ENCODE measurements at regions not wholly inside any gene's neighbourhood (a gene's known extent, or its start where the extent isn't known, plus 50 kb on each side); places are given as distances from the start of the nearest gene placed in this dataset.

DNA sequence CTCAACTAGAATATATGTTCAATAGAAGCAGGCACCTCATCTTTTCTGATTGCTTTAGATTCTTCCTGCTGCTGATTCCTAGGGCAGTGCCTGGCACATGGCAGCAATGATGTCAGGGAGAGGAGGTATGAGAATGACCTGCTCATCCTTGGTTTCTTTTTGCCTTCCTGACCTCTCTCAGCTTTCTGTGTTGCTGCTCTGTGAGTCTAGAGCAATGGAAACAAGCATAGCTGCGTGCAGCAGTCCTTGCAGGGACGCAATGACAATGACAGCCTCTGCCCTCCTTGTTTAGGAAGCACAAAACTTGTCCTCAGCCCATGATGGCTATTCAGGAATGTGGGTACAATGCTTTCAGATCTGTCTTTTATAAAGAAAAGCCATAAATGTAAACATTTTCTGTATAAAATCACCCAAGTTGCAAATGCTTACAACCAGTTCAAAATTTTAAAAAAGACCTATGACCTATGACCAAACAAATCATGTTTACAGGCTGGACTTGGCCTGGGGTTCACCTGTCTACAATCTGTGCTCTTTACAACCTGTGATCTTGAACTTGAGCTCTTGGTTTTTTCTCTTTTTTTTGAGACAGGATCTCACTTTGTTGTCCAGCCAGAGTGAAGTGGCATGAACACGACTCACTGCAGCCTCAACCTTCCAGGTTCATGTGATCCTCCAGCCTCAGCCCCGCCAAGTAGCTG lies 549.4 kb upstream of the ATP2B1 start:
- no peak for DNase-seq (ENCODE audit: low read depth)

DNA sequence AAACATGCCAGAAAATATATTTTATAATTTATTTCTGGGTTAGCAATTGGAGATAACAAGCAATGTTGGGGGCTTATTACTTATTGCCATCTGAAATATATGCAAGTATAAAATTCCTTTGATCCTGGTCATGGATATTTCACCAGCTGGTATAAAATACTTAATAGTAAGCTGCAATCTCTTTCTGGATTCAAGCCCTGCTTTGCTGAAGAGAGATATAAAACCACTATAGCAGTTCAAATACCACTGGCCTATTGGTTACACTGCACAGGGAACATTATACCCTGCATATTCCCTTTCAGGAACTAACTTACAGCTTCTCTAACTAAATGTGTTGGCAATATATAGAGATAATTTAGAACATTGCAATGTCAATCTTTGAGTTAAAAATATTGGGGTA lies 546.2 kb upstream of the ATP2B1 start:
- no peak for DNase-seq (ENCODE audit: low read depth)

DNA sequence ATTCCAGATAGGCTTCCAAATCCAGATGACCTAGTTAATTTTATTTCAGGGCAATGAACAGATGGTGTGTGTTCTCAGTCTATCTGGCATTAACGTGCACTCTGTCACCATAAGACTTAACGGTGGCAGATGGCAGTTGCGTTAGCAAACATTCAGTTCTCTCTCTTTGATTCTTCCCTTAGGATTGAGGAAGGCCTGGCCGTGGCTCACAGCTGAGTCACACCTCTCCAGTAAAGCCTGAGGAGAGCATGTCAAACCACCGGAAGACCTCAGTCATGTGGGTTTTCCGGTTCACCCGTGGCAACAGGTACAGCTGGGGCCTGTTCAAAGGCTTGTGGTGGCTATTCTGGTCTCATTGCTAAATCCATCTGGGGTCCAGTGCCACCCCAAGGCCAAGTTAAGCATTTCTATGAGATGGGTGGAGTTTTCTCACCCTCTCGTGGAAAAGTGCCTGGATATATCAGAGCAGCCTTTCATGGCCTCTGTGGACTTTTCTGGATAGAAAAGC lies 545.1 kb upstream of the ATP2B1 start:
- peak; percentile 8 for DNase-seq (ENCODE audit: low read depth)

DNA sequence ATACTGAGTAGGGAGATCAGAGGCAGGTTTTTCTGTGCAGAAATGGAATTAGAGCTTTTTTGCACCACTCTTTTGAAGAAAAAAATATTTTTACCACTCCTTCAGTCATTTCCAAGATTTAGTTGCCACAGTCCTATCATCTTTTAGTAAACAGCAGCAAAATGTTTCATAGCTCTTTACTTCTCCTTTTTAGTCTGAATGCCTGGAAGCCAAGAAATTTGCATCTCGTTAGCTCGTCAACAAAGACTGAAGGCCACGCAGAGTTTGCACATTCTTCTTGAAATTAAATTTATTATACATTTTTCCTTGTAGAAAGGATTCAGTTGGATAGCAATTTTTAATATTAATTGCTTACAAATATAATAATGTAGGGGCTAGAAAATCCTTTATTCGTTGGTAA lies 544.5 kb upstream of the ATP2B1 start:
- no peak for DNase-seq (ENCODE audit: low read depth)

DNA sequence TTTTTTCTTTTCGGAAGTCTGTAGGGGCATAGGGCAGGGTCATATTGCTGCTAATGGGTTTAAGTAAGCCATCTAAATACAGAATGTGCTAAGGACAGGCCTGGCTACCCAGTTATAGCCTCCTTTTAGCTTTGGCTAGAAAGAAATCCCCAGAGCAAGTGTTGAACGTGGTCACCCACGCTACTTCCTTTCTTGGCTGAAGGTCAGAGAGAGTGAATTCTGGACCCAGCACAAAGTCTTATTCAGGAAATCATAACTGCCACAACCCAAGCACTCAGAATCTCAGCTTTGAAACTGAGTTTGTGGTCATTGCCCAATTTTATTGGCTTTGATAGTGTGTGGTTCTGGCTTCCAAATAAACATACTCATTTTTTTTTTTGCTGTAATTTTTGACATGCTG lies 542.1 kb upstream of the ATP2B1 start:
- DNase-seq (ENCODE audit: low read depth): no peak

DNA sequence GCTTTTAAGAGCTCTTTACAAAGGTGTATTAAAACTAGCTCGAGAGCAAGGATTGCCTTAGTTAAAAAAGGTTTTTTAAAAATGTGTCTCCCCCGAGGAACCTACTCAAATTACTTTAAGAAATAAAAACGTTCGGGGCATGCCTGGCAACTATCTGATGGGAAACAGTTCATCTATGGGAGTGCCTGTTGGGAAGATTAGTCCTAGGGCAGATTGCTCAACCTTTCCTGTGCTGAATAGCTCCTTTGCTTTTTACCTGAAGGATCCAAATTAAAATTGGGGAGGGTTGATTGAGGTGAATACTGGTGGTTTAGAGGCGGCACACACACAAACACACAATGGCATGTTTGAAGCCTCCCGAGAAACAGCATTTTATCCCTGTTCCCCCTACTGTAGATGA lies 541.4 kb upstream of the ATP2B1 start:
- no peak for DNase-seq (ENCODE audit: low read depth)

DNA sequence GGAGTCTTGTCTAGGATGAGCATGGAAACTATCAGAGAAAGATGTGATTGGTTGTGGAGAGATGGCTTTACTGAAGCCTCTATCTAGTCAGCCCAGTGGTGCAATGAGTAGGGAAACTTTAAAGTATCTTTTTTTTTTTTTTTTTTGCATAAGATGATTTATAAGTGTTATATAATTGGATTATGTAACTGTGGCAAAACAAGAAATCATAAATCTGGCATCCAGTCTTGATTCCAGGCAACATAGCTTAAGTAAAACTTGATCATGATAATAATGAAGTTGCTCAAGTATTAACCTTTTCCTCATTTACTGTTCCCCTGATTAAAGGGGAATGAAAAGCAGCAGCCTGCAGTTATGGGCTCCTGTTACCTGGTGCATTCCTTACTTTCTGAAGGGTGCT lies 538.0 kb upstream of the ATP2B1 start:
- no peak for DNase-seq (ENCODE audit: low read depth)

DNA sequence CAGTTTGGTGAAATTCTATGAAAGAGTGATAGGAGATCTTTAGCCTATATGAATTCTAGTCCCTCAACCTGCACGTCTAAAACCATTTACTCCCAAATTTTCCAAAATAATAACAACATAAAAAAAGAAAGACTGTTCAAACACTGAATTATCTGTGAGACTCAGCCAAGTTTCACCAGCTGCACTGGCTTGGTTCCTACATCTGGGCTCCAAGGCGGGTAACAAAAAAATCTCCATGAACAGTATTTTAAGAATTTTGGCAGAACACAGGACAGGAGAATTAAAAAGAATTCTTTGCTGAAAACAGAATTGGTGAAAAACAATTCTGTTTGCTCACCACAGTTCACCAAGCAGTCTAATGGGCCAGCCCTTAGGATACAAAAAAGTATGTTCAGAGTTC lies 536.8 kb upstream of the ATP2B1 start:
- no peak for DNase-seq (ENCODE audit: low read depth)

DNA sequence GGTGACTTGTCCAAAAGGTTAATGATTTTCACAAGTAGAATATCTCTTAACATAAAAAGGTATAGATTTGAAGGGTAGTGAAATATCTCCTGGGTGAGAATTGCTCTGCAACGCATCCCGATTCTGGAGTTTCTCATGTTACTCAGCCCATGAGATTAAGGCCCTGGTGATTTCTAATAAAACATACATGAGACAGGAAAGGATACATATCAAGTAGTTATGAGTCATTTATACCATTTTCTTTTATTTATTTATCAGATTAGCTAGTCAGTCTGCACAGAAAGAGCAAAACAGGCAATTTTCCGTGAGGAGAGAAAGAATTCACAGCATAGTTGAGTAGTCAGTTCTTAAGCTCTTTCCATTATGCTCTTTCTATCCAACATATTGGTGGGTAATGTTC lies 535.6 kb upstream of the ATP2B1 start:
- no peak for DNase-seq (ENCODE audit: low read depth)

DNA sequence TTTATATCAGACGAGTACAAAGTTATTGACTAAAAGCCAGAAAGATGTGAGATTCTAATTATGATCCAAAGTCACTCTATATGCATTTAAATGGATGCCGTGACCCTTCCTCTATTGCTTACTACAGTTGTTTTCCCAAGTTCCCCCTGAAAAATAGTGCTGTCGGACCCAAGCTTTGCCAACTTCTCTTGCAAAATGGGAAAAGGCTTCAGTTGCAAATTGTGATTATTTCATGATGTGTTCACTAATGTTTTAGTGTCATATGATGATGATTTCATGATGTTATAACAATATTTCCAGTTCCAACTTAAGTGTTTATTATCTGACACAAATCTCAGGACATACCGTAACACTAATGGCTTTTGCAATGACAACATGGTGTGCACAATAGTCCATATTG lies 534.6 kb upstream of the ATP2B1 start:
- DNase-seq (ENCODE audit: low read depth): no peak

DNA sequence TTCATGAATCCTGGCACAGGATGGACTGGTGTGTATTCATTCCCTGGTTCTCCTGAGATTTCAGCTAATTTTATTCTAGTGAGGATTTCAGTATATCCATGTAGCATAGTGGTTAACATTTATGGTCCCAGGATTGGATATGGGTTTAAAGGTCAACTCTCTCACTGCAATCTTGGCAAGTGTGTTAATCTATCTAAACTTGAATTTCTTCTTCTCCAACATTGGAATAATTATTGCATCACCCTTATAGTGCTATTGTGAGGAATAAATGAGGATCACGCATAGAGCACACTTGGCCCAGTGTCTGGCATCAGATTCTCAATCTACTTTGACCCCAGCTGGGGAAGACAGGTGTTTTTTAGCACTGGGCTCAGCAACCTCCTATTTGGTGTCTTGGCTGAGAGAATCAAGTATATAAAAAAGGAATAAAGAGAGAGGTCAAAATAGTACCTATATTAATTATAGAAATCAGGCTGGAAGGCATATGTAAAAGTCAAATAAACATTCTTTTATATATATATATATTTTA lies 531.2 kb upstream of the ATP2B1 start:
- DNase-seq (ENCODE audit: low read depth): no peak

DNA sequence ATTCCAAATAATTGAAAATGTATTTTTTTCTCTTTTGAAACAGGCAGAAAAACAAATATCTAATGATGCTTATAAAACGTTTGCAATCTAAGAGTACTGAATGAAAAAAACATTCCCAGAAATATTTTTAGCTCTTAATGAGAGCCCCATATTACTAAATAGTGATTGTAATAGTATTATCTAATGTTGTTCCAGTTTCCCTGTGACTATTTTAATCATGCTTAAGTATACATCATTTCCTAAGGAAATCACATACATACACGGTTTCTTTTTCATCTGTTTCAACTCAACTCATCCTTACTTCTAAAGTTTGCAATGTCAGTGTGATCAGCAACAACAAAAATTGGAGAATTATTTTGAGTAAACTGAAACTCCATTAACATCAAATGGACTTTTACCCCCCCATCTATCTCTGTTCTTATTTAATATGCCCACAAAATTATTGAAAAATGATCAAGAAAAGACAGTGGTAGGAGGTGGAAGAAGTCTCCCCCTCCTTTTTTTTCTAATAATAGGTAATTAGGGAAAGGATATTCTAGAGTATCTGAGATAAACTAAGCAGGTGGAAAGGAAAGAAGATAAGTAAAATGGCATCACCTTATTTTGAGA lies 530.1 kb upstream of the ATP2B1 start:
- no peak for DNase-seq (ENCODE audit: low read depth)

DNA sequence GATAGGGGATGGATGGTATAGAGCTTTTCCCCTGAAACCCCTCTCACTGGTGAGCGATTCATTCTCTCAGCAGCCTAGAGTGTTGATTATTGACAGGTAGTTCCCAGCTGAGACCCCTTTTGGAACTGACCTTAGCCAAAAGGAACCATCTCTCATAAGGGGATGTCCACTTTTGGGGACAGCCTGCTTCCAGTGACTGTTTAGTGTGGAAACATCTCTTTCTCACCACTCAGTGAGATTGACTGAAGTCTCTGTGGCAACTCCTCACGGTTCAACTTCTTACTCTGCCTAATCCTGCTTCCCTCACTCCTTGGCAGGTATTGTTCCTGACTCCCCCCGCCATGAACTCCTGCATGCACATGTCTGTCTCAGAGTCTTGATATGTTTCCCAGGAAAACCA lies 529.2 kb upstream of the ATP2B1 start:
- no peak for DNase-seq (ENCODE audit: low read depth)

DNA sequence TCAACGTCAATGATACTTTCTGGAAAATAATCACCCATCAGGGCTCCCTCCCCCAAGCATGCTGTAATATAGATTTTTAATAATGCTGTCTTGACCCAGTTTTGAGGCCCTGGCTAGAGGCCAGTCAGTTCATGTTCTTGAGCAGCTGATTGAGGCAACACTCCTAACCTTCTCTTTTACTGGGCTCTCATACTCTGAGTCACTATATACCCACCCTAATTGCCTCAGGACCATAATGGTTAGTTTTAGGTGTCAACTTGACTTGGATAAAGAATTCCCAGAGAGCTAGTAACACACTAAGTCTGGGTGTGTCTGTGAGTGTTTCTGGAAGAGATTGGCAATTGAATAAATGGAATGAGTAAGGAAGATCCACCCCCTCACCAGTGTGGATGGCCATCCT lies 527.0 kb upstream of the ATP2B1 start:
- DNase-seq (ENCODE audit: low read depth): no peak

DNA sequence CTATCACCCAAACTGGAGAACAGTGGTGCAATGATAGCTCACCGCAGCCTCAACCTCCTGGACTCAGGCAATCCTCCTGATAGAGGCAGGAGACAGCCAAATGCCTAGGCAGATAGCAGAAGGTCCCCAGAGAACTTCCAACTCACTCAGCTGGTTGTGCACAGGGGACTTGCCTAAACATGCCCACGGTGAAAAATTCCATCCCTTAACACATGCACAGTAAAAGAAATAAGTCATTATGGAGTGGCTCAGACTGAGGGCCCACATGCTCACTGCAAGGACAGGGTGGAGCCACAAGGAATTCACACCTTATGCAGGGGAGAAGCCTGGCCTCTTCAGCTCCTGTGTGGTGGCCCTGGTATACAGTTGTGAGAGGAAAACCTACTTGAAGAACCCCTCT lies 525.8 kb upstream of the ATP2B1 start:
- DNase-seq (ENCODE audit: low read depth): no peak

DNA sequence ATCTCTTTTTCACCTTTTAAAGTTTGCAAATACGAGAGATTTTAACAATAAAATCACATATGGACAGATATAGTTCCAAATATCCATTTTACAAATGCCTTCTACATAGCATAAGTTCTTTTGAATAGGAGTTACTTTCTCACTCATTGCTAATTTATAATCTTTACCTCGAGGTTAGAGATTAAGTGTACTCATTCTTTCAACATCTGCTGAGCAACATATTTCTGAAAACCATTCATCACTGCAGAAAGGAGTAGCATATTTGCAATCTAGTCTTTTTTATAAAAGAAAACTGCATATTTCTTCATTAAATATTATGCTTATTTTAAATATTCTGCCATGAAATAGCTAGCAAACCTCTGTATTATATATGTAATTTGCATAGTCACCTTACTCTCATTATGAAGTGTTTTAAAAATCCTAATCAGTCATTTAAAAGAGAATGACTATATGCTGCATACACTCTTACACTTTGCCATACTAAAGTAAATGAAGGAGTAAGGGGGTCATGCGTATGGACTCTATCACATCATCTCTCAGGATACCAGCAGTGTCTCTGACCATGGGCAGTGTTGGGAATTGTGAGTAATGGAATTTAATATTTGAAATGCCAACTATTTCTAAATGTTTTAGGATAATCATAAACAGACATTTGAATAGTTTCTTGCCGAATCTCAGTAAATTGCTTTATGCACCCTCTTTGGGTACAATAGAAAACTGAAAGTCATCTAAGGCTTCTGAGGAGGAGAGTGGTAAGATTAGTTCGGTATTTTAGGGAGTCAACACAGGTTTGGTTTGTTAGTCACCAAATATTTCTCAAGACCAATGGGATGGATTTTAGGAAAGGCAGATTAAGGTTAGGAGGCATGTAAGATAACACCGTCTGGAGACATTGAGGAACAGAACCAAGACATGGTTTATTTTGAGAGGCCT lies 524.8 kb upstream of the ATP2B1 start:
- DNase-seq (ENCODE audit: low read depth): no peak

DNA sequence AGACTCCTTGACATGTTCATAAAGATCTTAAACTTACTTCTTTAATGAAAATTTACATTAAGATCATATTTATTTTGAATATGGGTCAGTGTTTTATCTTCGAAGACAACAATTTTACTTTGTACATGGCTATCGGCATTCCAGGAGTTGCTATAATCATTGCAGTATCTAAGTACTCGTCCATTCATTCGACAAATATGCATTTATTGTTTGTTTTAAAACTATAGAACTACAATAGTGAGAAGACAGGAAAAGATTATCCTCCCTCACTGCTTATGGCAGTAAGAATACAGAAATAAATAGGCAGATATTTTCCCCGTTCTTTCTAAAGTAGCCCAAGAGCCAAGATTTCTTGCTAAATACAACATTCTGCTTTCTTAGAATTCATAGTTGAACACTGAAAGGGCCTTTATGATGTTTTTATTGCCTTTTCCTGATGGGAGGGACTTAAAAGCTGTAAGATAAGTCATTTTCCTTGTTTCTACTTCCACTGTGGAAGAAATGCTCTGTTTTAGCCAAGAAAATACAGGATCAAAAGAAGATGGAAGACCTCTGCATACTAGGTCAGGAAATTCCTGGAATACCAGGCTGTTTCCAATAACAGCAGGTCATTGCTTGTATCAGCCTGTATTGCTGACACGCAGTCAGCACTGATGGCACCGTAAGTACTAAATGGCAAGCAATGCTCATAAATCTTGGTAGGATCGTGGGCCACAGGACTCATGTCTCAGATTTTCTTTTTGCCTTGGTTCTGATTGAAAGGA lies 521.0 kb upstream of the ATP2B1 start:
- DNase-seq (ENCODE audit: low read depth): no peak

DNA sequence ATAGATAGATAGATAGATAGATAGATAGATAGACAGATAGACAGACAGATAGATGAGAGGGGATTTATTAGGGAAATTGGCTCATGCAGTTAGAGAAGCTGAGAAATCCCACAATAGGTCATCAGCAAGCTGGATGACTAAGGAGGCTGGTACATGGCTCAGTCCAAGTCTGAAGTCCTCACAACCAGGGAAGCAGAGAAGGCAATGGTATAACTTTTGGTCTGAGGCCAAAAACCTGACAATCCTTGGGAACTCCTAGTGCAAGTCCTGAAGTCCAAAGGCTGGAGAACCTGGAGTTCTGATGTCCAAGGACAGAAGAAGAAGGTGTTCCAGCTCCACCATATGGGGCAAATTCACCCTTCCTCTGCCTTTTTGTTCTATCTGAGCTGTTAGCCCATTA lies 517.6 kb upstream of the ATP2B1 start:
- no peak for DNase-seq (ENCODE audit: low read depth)

DNA sequence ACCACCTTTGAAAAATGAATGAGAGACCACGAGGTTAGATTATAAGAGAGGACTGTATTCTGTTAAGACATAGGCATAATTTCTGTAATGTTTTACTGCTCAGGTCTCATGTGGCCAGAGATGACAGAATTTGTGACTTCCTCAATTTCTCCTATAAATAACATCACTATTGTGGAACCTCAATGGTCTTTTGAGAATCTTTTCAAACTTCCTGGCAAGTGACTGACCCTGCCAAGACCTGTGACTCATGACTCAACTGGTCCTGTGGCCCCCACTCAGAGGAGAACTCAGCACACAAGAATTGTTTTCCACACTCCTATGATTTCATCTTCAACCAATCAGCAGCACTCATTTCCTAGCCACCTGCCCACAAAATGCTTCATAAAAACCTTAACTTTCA lies 508.2 kb upstream of the ATP2B1 start:
- no peak for DNase-seq (ENCODE audit: low read depth)

DNA sequence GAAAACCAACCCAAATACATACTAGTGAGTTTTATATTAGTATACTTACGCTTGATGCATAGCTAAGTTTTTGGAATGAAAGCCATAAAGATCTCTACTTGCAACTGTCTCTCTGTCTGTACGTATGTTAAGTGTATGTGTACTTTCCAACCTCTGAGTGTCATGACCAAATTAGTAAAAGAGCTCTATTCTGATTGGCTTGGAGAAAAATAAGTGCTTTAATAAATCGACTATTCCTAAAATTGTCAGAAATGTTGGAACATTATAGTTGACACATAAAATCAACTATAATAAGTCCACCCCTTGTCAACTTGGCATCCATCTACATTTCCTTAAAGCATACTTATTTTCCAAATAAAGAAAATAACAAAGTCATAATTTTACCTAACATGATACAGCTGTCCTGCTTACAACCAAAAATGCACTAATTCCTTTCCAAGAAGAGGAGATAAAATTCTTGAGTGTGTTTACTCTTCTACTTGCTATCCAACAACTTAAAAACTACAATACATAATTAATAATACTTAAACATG lies 507.4 kb upstream of the ATP2B1 start:
- no peak for DNase-seq (ENCODE audit: low read depth)

DNA sequence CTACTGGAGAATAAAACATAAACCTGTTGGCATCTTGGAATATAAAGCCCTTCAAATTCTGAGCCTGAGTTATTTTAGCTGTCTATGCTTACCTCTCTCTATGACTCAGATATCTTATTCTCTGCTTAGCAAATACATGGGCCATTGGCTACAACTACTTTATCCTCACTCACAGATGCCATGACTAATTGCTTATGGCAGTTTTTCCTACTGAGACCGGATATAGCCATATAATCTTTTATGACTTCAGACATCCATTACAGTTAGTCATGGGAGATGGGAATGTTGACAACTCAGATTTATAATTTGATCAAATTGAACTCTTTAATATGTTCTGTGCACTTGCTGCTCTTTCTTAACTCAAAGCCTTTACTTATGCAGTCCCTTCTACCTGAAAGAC lies 502.4 kb upstream of the ATP2B1 start:
- no peak for DNase-seq (ENCODE audit: low read depth)

DNA sequence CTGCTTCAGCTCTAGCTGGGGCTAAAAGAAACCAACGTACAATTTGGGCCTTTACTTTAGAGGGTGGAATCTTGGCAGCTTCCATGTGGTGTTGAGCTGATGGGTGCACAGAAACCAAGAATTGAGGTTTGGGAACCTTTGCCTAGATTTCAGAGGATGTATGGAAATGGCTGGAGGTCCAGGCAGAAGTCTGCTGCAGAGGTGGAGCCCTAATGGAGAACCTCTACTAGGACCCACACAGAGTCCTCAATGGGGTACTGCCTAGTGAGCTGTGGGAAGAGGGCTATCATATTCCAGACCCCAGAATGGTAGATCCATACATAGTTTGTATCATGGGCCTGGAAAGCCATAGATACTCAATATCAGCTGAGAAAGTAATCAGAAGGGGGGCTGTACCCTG lies 500.4 kb upstream of the ATP2B1 start:
- no peak for DNase-seq (ENCODE audit: low read depth)
